ENCODE measurements at regions not wholly inside any gene's neighbourhood (a gene's known extent, or its start where the extent isn't known, plus 50 kb on each side); places are given as distances from the start of the nearest gene placed in this dataset.

- CTCF ChIA-PET (ENCODE audit: low intra/inter-chr PET ratio, low total read pairs): no interaction called here
Observed at GRCh38 chr14:34238610-34239009, 223.4 kb downstream of the SPTSSA start.

DNA sequence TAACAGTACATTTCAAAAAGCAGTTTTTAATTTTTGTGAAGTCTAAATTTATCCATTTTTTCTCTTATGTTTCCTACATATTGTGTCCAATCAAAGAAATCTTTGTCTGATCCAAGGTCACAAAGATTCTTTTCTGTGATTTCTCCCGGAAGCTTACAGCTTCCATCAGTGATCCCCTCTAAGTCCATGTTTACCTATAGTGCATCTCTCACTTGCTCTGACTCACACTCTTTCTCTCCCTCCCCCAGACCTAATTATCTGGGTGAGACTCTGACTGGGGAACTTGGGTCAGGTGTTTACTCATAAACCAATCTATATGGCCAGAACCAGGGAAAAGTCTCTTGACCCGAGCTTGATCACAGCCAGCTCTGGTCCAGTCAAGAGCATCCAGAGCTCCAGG, 224.4 kb downstream of the SPTSSA start:
- peak; percentile 53; the same call in 2 of the 3 replicates for ATAC-seq
- in situ Hi-C loops (cut with HindIII; ENCODE audit: extremely low pct_ligation_motif_present, low pct_unique_long_range_greater_than_20kb): no loop called here
- TF ChIP-seq FOXP1 (IDR thresholded peaks at IDR 0.05): no peak
- TF ChIP-seq FOXP1 (CRISPR knock-in tag; IDR thresholded peaks at IDR 0.05): peak; percentile 15; the same call in 1 of the 2 replicates
- TF ChIP-seq GABPA (IDR thresholded peaks at IDR 0.05; ENCODE audit: low read depth, low read length): no peak
- peak; percentile 37; the same call in 1 of the 2 replicates for TF ChIP-seq GABPA (CRISPR knock-in tag; IDR thresholded peaks at IDR 0.05; ENCODE audit: low read depth)
- TF ChIP-seq SALL1 (CRISPR knock-in tag; IDR thresholded peaks at IDR 0.05): no peak
- peak; percentile 63; the same call in 1 of the 2 replicates for TF ChIP-seq ELF3 (CRISPR knock-in tag; IDR thresholded peaks at IDR 0.05)
- TF ChIP-seq FOXA1 (IDR thresholded peaks at IDR 0.05): no peak
- peak; percentile 40; the same call in 1 of the 2 replicates for TF ChIP-seq FOXA1 (CRISPR knock-in tag; IDR thresholded peaks at IDR 0.05)
- peak; percentile 32; the same call in 1 of the 2 replicates for TF ChIP-seq ATF1 (CRISPR knock-in tag; IDR thresholded peaks at IDR 0.05)
- 0 out of 2 replicates have a peak, but pooled peaks have one; percentile 7 for TF ChIP-seq TCF7 (IDR thresholded peaks at IDR 0.05; ENCODE audit: low read depth)
- TF ChIP-seq POGZ (CRISPR knock-in tag; IDR thresholded peaks at IDR 0.05): peak; percentile 34; the same call in 1 of the 2 replicates
- TF ChIP-seq HOMEZ (CRISPR knock-in tag; IDR thresholded peaks at IDR 0.05; ENCODE audit: low read depth): peak; percentile 32; the same call in 1 of the 2 replicates
- TF ChIP-seq REST (IDR thresholded peaks at IDR 0.05; ENCODE audit: borderline replicate concordance in 1 of 2, low read depth in 1 of 2, low read length in 2 of 2): no peak
- TF ChIP-seq, protein P1, sequence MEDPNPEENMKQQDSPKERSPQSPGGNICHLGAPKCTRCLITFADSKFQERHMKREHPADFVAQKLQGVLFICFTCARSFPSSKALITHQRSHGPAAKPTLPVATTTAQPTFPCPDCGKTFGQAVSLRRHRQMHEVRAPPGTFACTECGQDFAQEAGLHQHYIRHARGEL (CRISPR knock-in tag; IDR thresholded peaks at IDR 0.05): no peak
- TF ChIP-seq FOXA3 (CRISPR knock-in tag; IDR thresholded peaks at IDR 0.05): peak; percentile 74
- TF ChIP-seq ZNF317 (CRISPR knock-in tag; IDR thresholded peaks at IDR 0.05): peak; percentile 82; the same call in 1 of the 2 replicates

More at GRCh38 chr14:34238610-34239009, 223.4 kb downstream of the SPTSSA start:
- Histone ChIP-seq H3K27ac (ENCODE audit: extremely low read length, insufficient read depth, low read length) (no peak overlapping the region), H3K4me2 (ENCODE audit: low read depth, low read length) (no peak overlapping the region), H3K4me3 (replicated peaks in 1 of 3; ENCODE audit: insufficient read depth in 1 of 3, low read depth in 2 of 3, low read length in 3 of 3) (no peak overlapping the region), H3K9ac (ENCODE audit: insufficient read depth, low read depth, low read length) (no peak overlapping the region), H3K27me3 (ENCODE audit: control insufficient read depth in 1 of 2, insufficient read depth in 2 of 2, low read length in 2 of 2) (no peaks in the 10 kb centered on the region), H4K20me1 (ENCODE audit: insufficient read depth, low read length) (no peaks in the 10 kb centered on the region), H3K36me3 (replicated peaks in 1 of 2; ENCODE audit: control insufficient read depth in 1 of 2, insufficient read depth in 2 of 2, low read length in 2 of 2) (no peaks in the 10 kb centered on the region), H3K9me3 (ENCODE audit: low read length) (no peaks in the 10 kb centered on the region), H3K79me2 (ENCODE audit: insufficient read depth, low read length) (no peaks in the 10 kb centered on the region), H3K4me1 (ENCODE audit: insufficient read depth, low read length) (peaks cover 7% of the 10 kb centered on the region; the same call in 1 of the 2 replicates), H2AFZ (ENCODE audit: low read length) (no peak overlapping the region)
- intact Hi-C loops (cut with micrococcal nuclease; ENCODE audit: unreplicated experiment): no loop called here
- no peak for FAIRE-seq
- no peak for ATAC-seq
- 51% methylated on average over 6 of the region's 6 CpGs for WGBS (ENCODE audit: low lambda C conversion rate)
- TF ChIP-seq MTF1 (CRISPR knock-in tag; IDR thresholded peaks at IDR 0.05) (0 out of 2 replicates have a peak, but pooled peaks have one; percentile 19), GATAD2A (CRISPR knock-in tag; IDR thresholded peaks at IDR 0.05) (no peak)
- POLR2A ChIA-PET: no interaction called here
- DNase-seq (ENCODE audit: low spot score): no peak
- no TSS peak for BruUV-seq (replicated peaks)
- in situ Hi-C loops (cut with HindIII; ENCODE audit: extremely low pct_ligation_motif_present, low pct_unique_long_range_greater_than_20kb): no loop called here

More for the DNA sequence above, 224.4 kb downstream of the SPTSSA start:
- Histone ChIP-seq H2AFZ (ENCODE audit: low read length) (no peak overlapping the region), H3K4me2 (ENCODE audit: low read depth, low read length) (no peak overlapping the region), H4K20me1 (ENCODE audit: insufficient read depth, low read length) (no peaks in the 10 kb centered on the region), H3K9ac (ENCODE audit: insufficient read depth, low read depth, low read length) (no peak overlapping the region), H3K4me1 (ENCODE audit: insufficient read depth, low read length) (peaks cover 7% of the 10 kb centered on the region; the same call in 1 of the 2 replicates), H3K9me3 (ENCODE audit: low read length) (no peaks in the 10 kb centered on the region), H3K4me3 (replicated peaks in 1 of 3; ENCODE audit: insufficient read depth in 1 of 3, low read depth in 2 of 3, low read length in 3 of 3) (no peak overlapping the region), H3K36me3 (replicated peaks in 1 of 2; ENCODE audit: control insufficient read depth in 1 of 2, insufficient read depth in 2 of 2, low read length in 2 of 2) (no peaks in the 10 kb centered on the region), H3K27ac (ENCODE audit: extremely low read length, insufficient read depth, low read length) (no peak overlapping the region), H3K27me3 (ENCODE audit: control insufficient read depth in 1 of 2, insufficient read depth in 2 of 2, low read length in 2 of 2) (no peaks in the 10 kb centered on the region), H3K79me2 (ENCODE audit: insufficient read depth, low read length) (no peaks in the 10 kb centered on the region)
- ChIA-PET POLR2A (no interaction called here), CTCF (ENCODE audit: low intra/inter-chr PET ratio, low total read pairs) (no interaction called here)
- DNase-seq (ENCODE audit: low spot score) (peak; percentile 47), FAIRE-seq (no peak)
- intact Hi-C loops (cut with micrococcal nuclease; ENCODE audit: unreplicated experiment): no loop called here
- BruUV-seq (replicated peaks): no TSS peak
- 1% methylated on average over 2 of the region's 2 CpGs for WGBS (ENCODE audit: low lambda C conversion rate)

Data from HepG2 (cell line).